ENCODE measurements at regions not wholly inside any gene's neighbourhood (a gene's known extent, or its start where the extent isn't known, plus 50 kb on each side); places are given as distances from the start of the nearest gene placed in this dataset.
"Not testable (repeated sequence)": the region's sequence is repeated elsewhere in the genome, so short reads cannot be mapped to it uniquely, and the experiment has no call there.

DNA sequence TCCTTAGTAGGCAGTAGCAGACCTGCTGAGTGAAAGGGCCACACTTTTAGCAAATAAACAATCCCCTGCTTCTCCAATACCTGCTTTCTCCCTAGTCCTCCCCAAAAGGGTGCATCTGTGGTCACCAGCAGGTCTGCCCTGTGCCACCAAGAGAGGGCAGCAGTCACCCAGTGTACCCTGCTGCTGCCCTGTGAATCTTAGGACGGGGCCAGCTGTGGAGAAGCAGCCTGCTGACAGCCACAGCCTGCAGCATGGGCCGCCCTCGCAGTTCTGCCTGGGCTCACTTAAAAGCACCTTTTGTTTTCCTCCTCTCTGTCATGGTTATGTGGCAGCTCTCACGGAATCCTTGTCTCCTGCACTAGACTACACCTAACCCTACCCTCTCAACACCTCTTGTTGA lies 85.4 kb upstream of the DRD5 start:
- not testable (repeated sequence) for H3K27ac Mint-ChIP-seq; H3K9ac ChIP-seq (ENCODE audit: extremely low read depth, low read length, poor library complexity, severe bottlenecking); H3K4me1 Mint-ChIP-seq; H3K9me3 ChIP-seq (ENCODE audit: control insufficient read depth, low read length); H3K4me3 Mint-ChIP-seq; H3K9me3 Mint-ChIP-seq; H3K36me3 ChIP-seq (ENCODE audit: control insufficient read depth, insufficient read depth, low read length); H3K27ac ChIP-seq (ENCODE audit: low read depth, low read length); H3K4me1 ChIP-seq (ENCODE audit: control insufficient read depth, insufficient read depth, low read length); H3K36me3 Mint-ChIP-seq (ENCODE audit: low read depth); H3K4me3 ChIP-seq (ENCODE audit: low read length); H3K27me3 ChIP-seq (ENCODE audit: control insufficient read depth, insufficient read depth, low read length, poor library complexity, severe bottlenecking); H3K27me3 Mint-ChIP-seq (ENCODE audit: insufficient read depth)
- peak; percentile 72 for TF ChIP-seq CTCF (conservative IDR thresholded peaks at IDR 0.05)
- WGBS, 2 experiments (ENCODE audit: insufficient coverage in 1 of 2, insufficient read length in 1 of 2) = 54% methylated on average over 4 of the region's 4 CpGs; no CpG with 5 or more reads in 1 of the 2 experiments
- peak; percentile 84 for DNase-seq

DNA sequence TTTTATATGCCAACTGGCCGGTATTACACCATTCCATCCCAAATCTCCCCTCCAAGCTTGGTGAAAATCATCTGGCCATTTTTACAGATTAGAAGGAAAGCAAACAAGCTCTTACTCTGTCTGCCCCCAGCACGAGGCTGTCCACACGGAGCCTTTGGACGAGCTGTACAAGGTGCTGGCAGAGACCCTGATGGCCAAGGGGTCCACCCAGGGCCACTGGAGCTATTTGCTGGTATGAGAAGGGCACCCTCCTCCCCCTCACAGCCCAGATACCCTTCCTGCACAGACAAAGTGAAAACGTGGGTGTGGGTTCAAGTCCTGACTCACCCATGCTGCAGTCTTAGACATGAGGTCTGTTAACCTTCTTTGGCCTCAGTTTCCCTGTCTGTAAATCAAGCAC lies 84.9 kb upstream of the DRD5 start:
- not testable (repeated sequence) for H3K36me3 ChIP-seq (ENCODE audit: control insufficient read depth, insufficient read depth, low read length); H3K4me1 ChIP-seq (ENCODE audit: control insufficient read depth, insufficient read depth, low read length); H3K27ac Mint-ChIP-seq; DNase-seq; H3K4me3 ChIP-seq (ENCODE audit: low read length); H3K9me3 ChIP-seq (ENCODE audit: control insufficient read depth, low read length); H3K36me3 Mint-ChIP-seq (ENCODE audit: low read depth); H3K4me1 Mint-ChIP-seq; H3K9me3 Mint-ChIP-seq; H3K27me3 Mint-ChIP-seq (ENCODE audit: insufficient read depth); H3K27me3 ChIP-seq (ENCODE audit: control insufficient read depth, insufficient read depth, low read length, poor library complexity, severe bottlenecking); H3K9ac ChIP-seq (ENCODE audit: extremely low read depth, low read length, poor library complexity, severe bottlenecking); H3K27ac ChIP-seq (ENCODE audit: low read depth, low read length); H3K4me3 Mint-ChIP-seq
- 90% methylated on average over 3 to 5 of the region's 5 CpGs for WGBS, 2 experiments (ENCODE audit: insufficient coverage in 1 of 2, insufficient read length in 1 of 2)

DNA sequence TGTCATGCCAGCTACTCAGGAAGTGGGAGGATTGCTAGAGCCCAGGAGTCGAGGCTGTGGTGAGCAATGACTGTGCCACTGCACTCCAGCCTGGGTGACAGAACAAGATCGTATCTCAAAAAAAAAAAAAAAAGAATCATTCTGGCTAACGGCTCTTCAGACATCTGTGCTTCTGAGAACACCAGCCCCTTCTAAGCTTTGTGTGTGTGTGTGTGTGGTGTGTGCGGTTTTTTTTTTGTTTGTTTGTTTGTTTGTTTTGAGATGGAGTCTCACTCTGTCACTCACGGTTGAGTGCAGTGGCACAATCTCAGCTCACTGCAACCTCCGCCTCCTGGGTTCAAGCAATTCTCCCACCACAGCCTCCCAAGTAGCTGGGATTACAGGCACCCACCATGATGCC lies 79.4 kb upstream of the DRD5 start:
- H3K4me1 ChIP-seq (ENCODE audit: control insufficient read depth, insufficient read depth, low read length); H3K9me3 ChIP-seq (ENCODE audit: control insufficient read depth, low read length); H3K4me3 Mint-ChIP-seq; H3K9me3 Mint-ChIP-seq; H3K27me3 ChIP-seq (ENCODE audit: control insufficient read depth, insufficient read depth, low read length, poor library complexity, severe bottlenecking); H3K27me3 Mint-ChIP-seq (ENCODE audit: insufficient read depth); DNase-seq; H3K4me1 Mint-ChIP-seq; H3K9ac ChIP-seq (ENCODE audit: extremely low read depth, low read length, poor library complexity, severe bottlenecking); H3K36me3 ChIP-seq (ENCODE audit: control insufficient read depth, insufficient read depth, low read length); H3K27ac Mint-ChIP-seq; H3K4me3 ChIP-seq (ENCODE audit: low read length); H3K36me3 Mint-ChIP-seq (ENCODE audit: low read depth); H3K27ac ChIP-seq (ENCODE audit: low read depth, low read length): not testable (repeated sequence)
- WGBS, 2 experiments (ENCODE audit: insufficient coverage in 1 of 2, insufficient read length in 1 of 2) = 80 to 94% methylated on average over 1 to 6 of the region's 6 CpGs

- H3K9me3 Mint-ChIP-seq; H3K4me3 ChIP-seq (ENCODE audit: low read length); H3K27me3 Mint-ChIP-seq (ENCODE audit: insufficient read depth); H3K4me1 ChIP-seq (ENCODE audit: control insufficient read depth, insufficient read depth, low read length); H3K36me3 Mint-ChIP-seq (ENCODE audit: low read depth); H3K4me3 Mint-ChIP-seq; H3K9ac ChIP-seq (ENCODE audit: extremely low read depth, low read length, poor library complexity, severe bottlenecking); H3K27ac Mint-ChIP-seq; H3K36me3 ChIP-seq (ENCODE audit: control insufficient read depth, insufficient read depth, low read length); DNase-seq; H3K9me3 ChIP-seq (ENCODE audit: control insufficient read depth, low read length); H3K27me3 ChIP-seq (ENCODE audit: control insufficient read depth, insufficient read depth, low read length, poor library complexity, severe bottlenecking); H3K27ac ChIP-seq (ENCODE audit: low read depth, low read length); H3K4me1 Mint-ChIP-seq: not testable (repeated sequence)
- WGBS, 2 experiments (ENCODE audit: insufficient coverage in 1 of 2, insufficient read length in 1 of 2) = 91 to 98% methylated on average over 7 to 9 of the region's 9 CpGs
Measured at GRCh38 chr4:9702696-9703095, 78.7 kb upstream of the DRD5 start.

Measured in endodermal cell (in vitro differentiated cells).